ENCODE measurements at regions not wholly inside any gene's neighbourhood (a gene's known extent, or its start where the extent isn't known, plus 50 kb on each side); places are given as distances from the start of the nearest gene placed in this dataset.
"Not testable (repeated sequence)": the region's sequence is repeated elsewhere in the genome, so short reads cannot be mapped to it uniquely, and the experiment has no call there.

DNA sequence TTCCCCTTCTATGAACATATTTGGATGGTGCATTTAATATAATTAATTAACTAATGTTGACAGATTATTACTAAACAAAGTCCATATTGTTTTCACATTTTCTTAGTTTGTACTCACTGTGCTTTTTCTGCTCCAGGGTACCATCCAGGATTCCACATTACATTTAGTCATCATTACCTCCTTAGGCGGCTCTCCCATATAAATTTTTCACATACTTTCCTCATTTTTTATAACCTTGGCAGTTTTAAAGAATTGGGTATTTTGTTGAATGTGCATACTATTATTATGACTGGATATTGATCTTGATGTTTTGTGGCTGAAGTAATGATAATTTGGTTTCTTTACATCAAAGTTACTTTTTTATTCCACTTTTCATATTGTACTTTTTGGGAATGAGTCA, 755.6 kb upstream of the ANO3 start:
- CTCF ChIA-PET, result interaction anchor here (0.7 kb wide), 1 partner anchor 1763 kb away, joined by 3 read pairs; no protein-coding TSS in a partner anchor
- no peaks in the 10 kb centered on the region for H3K27me3 ChIP-seq (ENCODE audit: insufficient read depth)
- no peak overlapping the region for H3K27ac ChIP-seq (ENCODE audit: low read depth in 2 of 2, low read length in 1 of 2)
- no peak for DNase-seq
- no peaks in the 10 kb centered on the region for H3K79me2 ChIP-seq (ENCODE audit: insufficient read depth)
- H3K9me3 ChIP-seq, result no peaks in the 10 kb centered on the region; the same call in 1 of the 2 replicates
- H3K36me3 ChIP-seq (replicated peaks in 1 of 2; ENCODE audit: control insufficient read depth in 1 of 2, insufficient read depth in 2 of 2, low read length in 1 of 2), result no peaks in the 10 kb centered on the region
- H3K9ac ChIP-seq, result no peak overlapping the region
- H3K9me2 ChIP-seq, result no peaks in the 10 kb centered on the region
- POLR2A ChIA-PET, result no interaction called here
- WGBS (ENCODE audit: low lambda C conversion rate), result 42% methylated on average over 1 of the region's 1 CpG
- H3F3A ChIP-seq (replicated peaks; ENCODE audit: insufficient read depth), result no peaks in the 10 kb centered on the region
- no peak overlapping the region for H3K4me2 ChIP-seq
- H4K20me1 ChIP-seq (ENCODE audit: insufficient read depth), result no peaks in the 10 kb centered on the region
- no peaks in the 10 kb centered on the region for H3K4me1 ChIP-seq (ENCODE audit: control insufficient read depth in 1 of 2, insufficient read depth in 2 of 2, low read depth in 1 of 2, low read length in 1 of 2)
- no peak for TF ChIP-seq ZBTB33 (IDR thresholded peaks at IDR 0.05; ENCODE audit: borderline replicate concordance, low read depth)
- no peak for TF ChIP-seq MXI1 (IDR thresholded peaks at IDR 0.05; ENCODE audit: low read depth, low read length)
- no peak for TF ChIP-seq MAX (IDR thresholded peaks at IDR 0.05; ENCODE audit: low read depth)
- TF ChIP-seq RCOR1 (IDR thresholded peaks at IDR 0.05; ENCODE audit: low read length), result no peak
- no peak for TF ChIP-seq SMC3 (IDR thresholded peaks at IDR 0.05; ENCODE audit: low read depth, low read length)
- TF ChIP-seq, protein P1, sequence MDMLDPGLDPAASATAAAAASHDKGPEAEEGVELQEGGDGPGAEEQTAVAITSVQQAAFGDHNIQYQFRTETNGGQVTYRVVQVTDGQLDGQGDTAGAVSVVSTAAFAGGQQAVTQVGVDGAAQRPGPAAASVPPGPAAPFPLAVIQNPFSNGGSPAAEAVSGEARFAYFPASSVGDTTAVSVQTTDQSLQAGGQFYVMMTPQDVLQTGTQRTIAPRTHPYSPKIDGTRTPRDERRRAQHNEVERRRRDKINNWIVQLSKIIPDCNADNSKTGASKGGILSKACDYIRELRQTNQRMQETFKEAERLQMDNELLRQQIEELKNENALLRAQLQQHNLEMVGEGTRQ (IDR thresholded peaks at IDR 0.05; ENCODE audit: borderline replicate concordance, low read depth, low read length), result no peak
- no peak for TF ChIP-seq NRF1 (IDR thresholded peaks at IDR 0.05; ENCODE audit: low read depth, low read length)
- no peak for TF ChIP-seq ELF1 (IDR thresholded peaks at IDR 0.05)
- no peak for TF ChIP-seq EP300 (IDR thresholded peaks at IDR 0.05; ENCODE audit: borderline replicate concordance in 1 of 2, low read depth in 1 of 2, low read length in 1 of 2)
- TF ChIP-seq GABPA (IDR thresholded peaks at IDR 0.05; ENCODE audit: low read depth), result no peak
- no peak for TF ChIP-seq FOXJ3 (CRISPR knock-in tag; IDR thresholded peaks at IDR 0.05)
- TF ChIP-seq PBX3 (IDR thresholded peaks at IDR 0.05), result no peak
- no peak for TF ChIP-seq RFX5 (IDR thresholded peaks at IDR 0.05; ENCODE audit: low read length)
- TF ChIP-seq NFIC (IDR thresholded peaks at IDR 0.05; ENCODE audit: borderline replicate concordance), result no peak
- no peak for TF ChIP-seq MEF2A (IDR thresholded peaks at IDR 0.05; ENCODE audit: borderline replicate concordance, low read depth)
- no peak for TF ChIP-seq TCF12 (IDR thresholded peaks at IDR 0.05)
- TF ChIP-seq FOXM1 (IDR thresholded peaks at IDR 0.05; ENCODE audit: low read depth), result no peak
- no peak for TF ChIP-seq RAD21 (IDR thresholded peaks at IDR 0.05; ENCODE audit: low read length)
- TF ChIP-seq CHD2 (IDR thresholded peaks at IDR 0.05; ENCODE audit: low read length, partially characterized antibody), result no peak
- no peak for TF ChIP-seq TEAD4 (IDR thresholded peaks at IDR 0.05; ENCODE audit: borderline replicate concordance, insufficient read depth)
- H3K4me3 ChIP-seq (ENCODE audit: low read depth in 2 of 2, low read length in 1 of 2), result no peak overlapping the region
- H2AFZ ChIP-seq (ENCODE audit: low read depth), result no peak overlapping the region

- H3K4me1 ChIP-seq (ENCODE audit: control insufficient read depth in 1 of 2, insufficient read depth in 2 of 2, low read depth in 1 of 2, low read length in 1 of 2); H3K27ac ChIP-seq (ENCODE audit: low read depth in 2 of 2, low read length in 1 of 2); H3K9me2 ChIP-seq; H3F3A ChIP-seq (replicated peaks; ENCODE audit: insufficient read depth); DNase-seq; H3K27me3 ChIP-seq (ENCODE audit: insufficient read depth); POLR2A ChIA-PET; H3K36me3 ChIP-seq (replicated peaks in 1 of 2; ENCODE audit: control insufficient read depth in 1 of 2, insufficient read depth in 2 of 2, low read length in 1 of 2); H2AFZ ChIP-seq (ENCODE audit: low read depth); H3K4me2 ChIP-seq; H3K9ac ChIP-seq; H3K9me3 ChIP-seq; H4K20me1 ChIP-seq (ENCODE audit: insufficient read depth); H3K79me2 ChIP-seq (ENCODE audit: insufficient read depth); H3K4me3 ChIP-seq (ENCODE audit: low read depth in 2 of 2, low read length in 1 of 2); CTCF ChIA-PET: not testable (repeated sequence)
- WGBS (ENCODE audit: low lambda C conversion rate), result 33% methylated on average over 2 of the region's 2 CpGs
Observed at GRCh38 chr11:25579554-25579953, 752.4 kb upstream of the ANO3 start.

Measured in SK-N-SH (cell line).